ENCODE measurements at regions not wholly inside any gene's neighbourhood (a gene's known extent, or its start where the extent isn't known, plus 50 kb on each side); places are given as distances from the start of the nearest gene placed in this dataset.

- intact Hi-C loops (cut with micrococcal nuclease) = no loop called here
- Histone ChIP-seq H3K9ac (ENCODE audit: low read length) (no peak overlapping the region), H3K36me3 (ENCODE audit: control insufficient read depth in 1 of 2, insufficient read depth in 2 of 2, low read length in 2 of 2) (no peaks in the 10 kb centered on the region), H3K4me1 (ENCODE audit: control insufficient read depth in 1 of 2, insufficient read depth in 2 of 2, low read length in 2 of 2) (no peaks in the 10 kb centered on the region), H3K27me3 (ENCODE audit: insufficient read depth, low read length) (no peaks in the 10 kb centered on the region), H3K9me2 (ENCODE audit: insufficient read depth) (no peaks in the 10 kb centered on the region), H3K79me2 (ENCODE audit: insufficient read depth, low read length) (no peaks in the 10 kb centered on the region), H3K27ac (ENCODE audit: low read depth, low read length) (no peak overlapping the region), H3K9me3 (ENCODE audit: control insufficient read depth in 1 of 2, insufficient read depth in 1 of 2, low read depth in 1 of 2, low read length in 2 of 2) (no peaks in the 10 kb centered on the region), H3K4me2 (ENCODE audit: low read length) (no peak overlapping the region), H2AFZ (ENCODE audit: low read depth, low read length, poor library complexity, severe bottlenecking) (no peak overlapping the region), H3K4me3 (replicated peaks in 1 of 2; ENCODE audit: low read depth in 1 of 2, low read length in 2 of 2) (no peak overlapping the region), H4K20me1 (ENCODE audit: insufficient read depth) (no peaks in the 10 kb centered on the region)
- no peak for TF ChIP-seq EZH2phosphoT487 (IDR thresholded peaks at IDR 0.05; ENCODE audit: borderline replicate concordance)
- no peak for TF ChIP-seq ZFX (IDR thresholded peaks at IDR 0.05)
- TF ChIP-seq MAX (IDR thresholded peaks at IDR 0.05) = no peak
- no peak for TF ChIP-seq FOSL1 (IDR thresholded peaks at IDR 0.05; ENCODE audit: low read depth)
- no peak for TF ChIP-seq SRF (IDR thresholded peaks at IDR 0.05; ENCODE audit: low read depth)
- TF ChIP-seq CEBPB (IDR thresholded peaks at IDR 0.05; ENCODE audit: low read depth) = no peak
- TF ChIP-seq POLR2A (IDR thresholded peaks at IDR 0.05; ENCODE audit: borderline replicate concordance, extremely low read depth, insufficient read depth, insufficient read length) = no peak
- no peak for TF ChIP-seq SIN3A (IDR thresholded peaks at IDR 0.05; ENCODE audit: low read depth)
- TF ChIP-seq CBX3 (IDR thresholded peaks at IDR 0.05; ENCODE audit: low read depth) = no peak
- no peak for TF ChIP-seq EGR1 (IDR thresholded peaks at IDR 0.05; ENCODE audit: low read depth)
- ATAC-seq (no peak), DNase-seq (ENCODE audit: low read depth, low spot score) (no peak)
- ChIA-PET CTCF (no interaction called here), RAD21 (ENCODE audit: low non-redundant PET in 1 of 2, low total read pairs in 2 of 2, uncharacterized antibody in 2 of 2, unreplicated experiment in 2 of 2) (no interaction called here), POLR2A (no interaction called here)
- BruUV-seq (replicated peaks) = no TSS peak
These were observed 610.5 kb downstream of the ACTL7B start for GRCh38 chr9:108245331-108245730.

GRCh38 chr9:108244686-108245085 lies 611.1 kb downstream of the ACTL7B start:
- RAD21 ChIA-PET (ENCODE audit: low non-redundant PET in 1 of 2, low total read pairs in 2 of 2, uncharacterized antibody in 2 of 2, unreplicated experiment in 2 of 2) = no interaction called here
- no peaks in the 10 kb centered on the region for H3K36me3 ChIP-seq (ENCODE audit: control insufficient read depth in 1 of 2, insufficient read depth in 2 of 2, low read length in 2 of 2)
- POLR2A ChIA-PET = no interaction called here
- no peaks in the 10 kb centered on the region for H3K4me1 ChIP-seq (ENCODE audit: control insufficient read depth in 1 of 2, insufficient read depth in 2 of 2, low read length in 2 of 2)
- no peaks in the 10 kb centered on the region for H4K20me1 ChIP-seq (ENCODE audit: insufficient read depth)
- no peak overlapping the region for H3K4me2 ChIP-seq (ENCODE audit: low read length)
- no TSS peak for BruUV-seq (replicated peaks)
- H3K27me3 ChIP-seq (ENCODE audit: insufficient read depth, low read length) = no peaks in the 10 kb centered on the region
- DNase-seq (ENCODE audit: low read depth, low spot score) (no peak), ATAC-seq (no peak)
- no peaks in the 10 kb centered on the region for H3K79me2 ChIP-seq (ENCODE audit: insufficient read depth, low read length)
- no peak overlapping the region for H2AFZ ChIP-seq (ENCODE audit: low read depth, low read length, poor library complexity, severe bottlenecking)
- H3K27ac ChIP-seq (ENCODE audit: low read depth, low read length) = no peak overlapping the region
- H3K9ac ChIP-seq (ENCODE audit: low read length) = no peak overlapping the region
- intact Hi-C loops (cut with micrococcal nuclease) = no loop called here
- no peaks in the 10 kb centered on the region for H3K9me2 ChIP-seq (ENCODE audit: insufficient read depth)
- H3K4me3 ChIP-seq (replicated peaks in 1 of 2; ENCODE audit: low read depth in 1 of 2, low read length in 2 of 2) = no peak overlapping the region
- CTCF ChIA-PET = no interaction called here
- no peaks in the 10 kb centered on the region for H3K9me3 ChIP-seq (ENCODE audit: control insufficient read depth in 1 of 2, insufficient read depth in 1 of 2, low read depth in 1 of 2, low read length in 2 of 2)
- TF ChIP-seq EGR1 (IDR thresholded peaks at IDR 0.05; ENCODE audit: low read depth) (no peak), FOSL1 (IDR thresholded peaks at IDR 0.05; ENCODE audit: low read depth) (no peak), SP1 (IDR thresholded peaks at IDR 0.05; ENCODE audit: low read depth) (no peak), ZFX (IDR thresholded peaks at IDR 0.05) (no peak), EZH2 (IDR thresholded peaks at IDR 0.05) (no peak), ZNF274 (IDR thresholded peaks at IDR 0.05; ENCODE audit: low read depth, low read length) (no peak), ELF1 (IDR thresholded peaks at IDR 0.05; ENCODE audit: borderline replicate concordance, low read depth) (no peak), SRF (IDR thresholded peaks at IDR 0.05; ENCODE audit: low read depth) (no peak), REST (IDR thresholded peaks at IDR 0.05; ENCODE audit: low read depth) (no peak), SIN3A (IDR thresholded peaks at IDR 0.05; ENCODE audit: low read depth) (no peak), RAD21 (IDR thresholded peaks at IDR 0.05; ENCODE audit: low read depth) (no peak)
- TF ChIP-seq, protein P1, sequence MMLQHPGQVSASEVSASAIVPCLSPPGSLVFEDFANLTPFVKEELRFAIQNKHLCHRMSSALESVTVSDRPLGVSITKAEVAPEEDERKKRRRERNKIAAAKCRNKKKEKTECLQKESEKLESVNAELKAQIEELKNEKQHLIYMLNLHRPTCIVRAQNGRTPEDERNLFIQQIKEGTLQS (IDR thresholded peaks at IDR 0.05) = no peak
- TF ChIP-seq, protein P2, sequence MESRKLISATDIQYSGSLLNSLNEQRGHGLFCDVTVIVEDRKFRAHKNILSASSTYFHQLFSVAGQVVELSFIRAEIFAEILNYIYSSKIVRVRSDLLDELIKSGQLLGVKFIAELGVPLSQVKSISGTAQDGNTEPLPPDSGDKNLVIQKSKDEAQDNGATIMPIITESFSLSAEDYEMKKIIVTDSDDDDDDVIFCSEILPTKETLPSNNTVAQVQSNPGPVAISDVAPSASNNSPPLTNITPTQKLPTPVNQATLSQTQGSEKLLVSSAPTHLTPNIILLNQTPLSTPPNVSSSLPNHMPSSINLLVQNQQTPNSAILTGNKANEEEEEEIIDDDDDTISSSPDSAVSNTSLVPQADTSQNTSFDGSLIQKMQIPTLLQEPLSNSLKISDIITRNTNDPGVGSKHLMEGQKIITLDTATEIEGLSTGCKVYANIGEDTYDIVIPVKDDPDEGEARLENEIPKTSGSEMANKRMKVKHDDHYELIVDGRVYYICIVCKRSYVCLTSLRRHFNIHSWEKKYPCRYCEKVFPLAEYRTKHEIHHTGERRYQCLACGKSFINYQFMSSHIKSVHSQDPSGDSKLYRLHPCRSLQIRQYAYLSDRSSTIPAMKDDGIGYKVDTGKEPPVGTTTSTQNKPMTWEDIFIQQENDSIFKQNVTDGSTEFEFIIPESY (IDR thresholded peaks at IDR 0.05; ENCODE audit: extremely low read depth, insufficient replicate concordance, low read length) = no peak

All from HCT116 (cell line).